PC-9 (cell line): ENCODE measurements at regions not wholly inside any gene's neighbourhood (a gene's known extent, or its start where the extent isn't known, plus 50 kb on each side); places are given as distances from the start of the nearest gene placed in this dataset.
"Not testable (repeated sequence)": the region's sequence is repeated elsewhere in the genome, so short reads cannot be mapped to it uniquely, and the experiment has no call there.

Experiments used
- BruUV-seq: library from RNA; stranded (reverse); fragments of 400-500 nt; replicated peaks from 2 replicates; lab custom pipeline; 2021; lab: Mats Ljungman, UMichigan
- CTCF ChIA-PET: fragments of 300-600 bp; sonication (Branson Sonifier 250); formaldehyde crosslinking; loops from one replicate; lab custom pipeline; 2022; ENCODE audit warnings: antibody characterized with exemption; lab: Charles Lee
- POLR2A ChIA-PET: fragments of 300-600 bp; sonication (Branson Sonifier 250); formaldehyde crosslinking; loops from one replicate; lab custom pipeline; 2022; ENCODE audit warnings: antibody characterized with exemption; ENCODE audit not compliant: unreplicated experiment; lab: Charles Lee
- DNase-seq, 2 experiments: peaks; one replicate each; pipeline versions ENCODE4 v3.0.0 to v3.0.0-alpha.2; 2015 to 2022; ENCODE audit warnings: mixed read lengths in 1 of 2
- H2AFZ ChIP-seq: fragments of 200-600 bp; sonication (generic); 2 replicates; pipeline ENCODE4 v1.8.1; 2017; ENCODE audit warnings: antibody characterized with exemption
- H3F3A ChIP-seq: fragments of 200-600 bp; sonication (generic); 2 replicates; pipeline ENCODE4 v1.8.1; 2017; ENCODE audit warnings: antibody characterized with exemption, mild to moderate bottlenecking, low read depth; ENCODE audit not compliant: insufficient read depth
- H3K27ac ChIP-seq: fragments of 200-600 bp; sonication (generic); 2 replicates; pipeline ENCODE4 v1.6.1; 2016; ENCODE audit warnings: mixed run types
- H3K27me3 ChIP-seq: fragments of 200-600 bp; sonication (generic); 2 replicates; pipeline ENCODE4 v1.6.1; 2016; ENCODE audit warnings: low read depth, mixed run types; ENCODE audit not compliant: insufficient read depth
- H3K36me3 ChIP-seq: fragments of 200-600 bp; sonication (generic); 2 replicates; pipeline ENCODE4 v1.6.1; 2016; ENCODE audit warnings: low read depth, mixed run types
- H3K4me1 ChIP-seq: fragments of 200-600 bp; sonication (generic); replicated peaks from 2 replicates; pipeline ENCODE4 v1.6.1; 2016; ENCODE audit warnings: mixed run types; ENCODE audit not compliant: insufficient read depth
- H3K4me2 ChIP-seq: fragments of 200-600 bp; sonication (generic); 2 replicates; pipeline ENCODE4 v1.6.1; 2017; ENCODE audit warnings: mixed run types
- H3K4me3 ChIP-seq: fragments of 200-600 bp; sonication (generic); 2 replicates; pipeline ENCODE4 v1.6.1; 2016; ENCODE audit warnings: mixed run types
- H3K79me2 ChIP-seq: fragments of 200-600 bp; sonication (generic); 2 replicates; pipeline ENCODE4 v1.6.1; 2017; ENCODE audit warnings: low read depth, mixed run types
- H3K9me2 ChIP-seq: fragments of 200-600 bp; sonication (generic); 2 replicates; pipeline ENCODE4 v1.8.1; 2017; ENCODE audit warnings: mild to moderate bottlenecking; ENCODE audit not compliant: insufficient read depth
- H3K9me3 ChIP-seq: fragments of 200-600 bp; sonication (generic); 2 replicates; pipeline ENCODE4 v1.8.1; 2016; ENCODE audit warnings: low read depth; ENCODE audit not compliant: insufficient read depth
- H4K20me1 ChIP-seq: fragments of 200-600 bp; sonication (generic); 2 replicates; pipeline ENCODE4 v1.8.1; 2017; ENCODE audit not compliant: insufficient read depth
- intact Hi-C: fragments of 100-400 bp; cut with micrococcal nuclease; formaldehyde crosslinking; loops from one replicate; pipeline ENCODE4 v1.10.0; 2022; ENCODE audit not compliant: unreplicated experiment

DNA sequence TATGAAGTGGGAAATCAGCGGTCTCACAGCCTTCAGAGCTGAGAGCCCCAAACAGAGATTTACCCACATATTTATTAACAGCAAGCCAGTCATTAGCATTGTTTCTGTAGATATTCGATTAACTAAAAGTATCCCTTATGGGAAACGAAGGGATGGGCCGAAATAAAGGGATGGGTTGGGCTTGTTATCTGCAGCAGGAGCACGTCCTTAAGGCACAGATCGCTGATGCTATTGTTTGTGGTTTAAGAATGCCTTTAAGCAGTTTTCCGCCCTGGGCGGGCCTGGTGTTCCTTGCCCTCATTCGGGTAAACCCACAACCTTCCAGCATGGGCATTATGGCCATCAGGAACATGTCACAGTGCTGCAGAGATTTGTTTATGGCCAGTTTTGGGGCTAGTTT is 580.3 kb upstream of the CHD1 start:
- BruUV-seq, H3K27me3 ChIP-seq, H3K4me1 ChIP-seq, H3K4me2 ChIP-seq, POLR2A ChIA-PET, H3K9me2 ChIP-seq, H3K36me3 ChIP-seq, H2AFZ ChIP-seq, DNase-seq, CTCF ChIA-PET, H3F3A ChIP-seq, H4K20me1 ChIP-seq, H3K79me2 ChIP-seq, H3K4me3 ChIP-seq, intact Hi-C loops, H3K27ac ChIP-seq, H3K9me3 ChIP-seq: not testable (repeated sequence)

DNA sequence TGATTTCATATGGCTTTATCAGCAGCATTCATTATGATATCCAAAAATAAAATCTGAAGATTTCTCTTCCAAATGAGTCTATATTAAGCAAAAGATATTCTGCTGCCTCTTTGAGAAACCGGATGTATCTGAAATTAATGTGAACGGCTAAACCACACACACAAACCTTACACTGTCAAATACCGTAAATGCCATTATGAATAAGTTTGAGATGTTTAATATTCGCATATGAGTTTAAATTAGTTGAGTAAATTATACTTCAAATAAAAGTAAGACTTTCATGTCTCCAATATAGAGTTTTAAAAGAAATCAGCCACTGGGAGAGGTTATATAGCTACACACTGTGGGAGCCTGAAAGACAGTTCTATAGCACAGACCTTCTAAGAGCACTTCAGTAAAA is 566.6 kb upstream of the CHD1 start:
- POLR2A ChIA-PET, H3K9me2 ChIP-seq, H3K79me2 ChIP-seq, CTCF ChIA-PET, DNase-seq, H3K9me3 ChIP-seq, H3K36me3 ChIP-seq, BruUV-seq, H3K27ac ChIP-seq, H3K27me3 ChIP-seq, H3K4me3 ChIP-seq, H3K4me2 ChIP-seq, H3K4me1 ChIP-seq, H4K20me1 ChIP-seq, intact Hi-C loops, H2AFZ ChIP-seq, H3F3A ChIP-seq: not testable (repeated sequence)

DNA sequence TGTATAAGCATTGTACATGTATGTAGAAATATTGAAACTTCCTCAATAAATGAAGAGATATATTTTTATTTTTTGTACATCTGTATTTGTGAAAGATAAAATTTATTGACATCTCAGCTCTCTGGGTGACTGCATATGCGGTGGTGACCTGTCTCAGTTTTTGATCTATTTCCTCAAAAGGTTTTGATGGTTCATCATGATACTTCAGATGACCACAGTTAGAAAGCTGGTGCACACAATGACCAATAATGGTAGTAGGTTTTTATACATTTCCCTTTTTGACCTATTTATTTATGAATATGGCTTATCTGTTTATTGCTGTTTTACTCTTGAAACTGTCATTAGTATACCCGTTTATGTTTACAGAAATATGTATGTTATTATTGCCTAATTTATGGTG is 549.6 kb upstream of the CHD1 start:
- H3K27ac ChIP-seq, H3K9me2 ChIP-seq, H3K4me3 ChIP-seq, POLR2A ChIA-PET, BruUV-seq, H3K36me3 ChIP-seq, intact Hi-C loops, H3K27me3 ChIP-seq, H3K79me2 ChIP-seq, DNase-seq, H4K20me1 ChIP-seq, H3F3A ChIP-seq, H3K9me3 ChIP-seq, CTCF ChIA-PET, H3K4me2 ChIP-seq, H3K4me1 ChIP-seq, H2AFZ ChIP-seq: not testable (repeated sequence)

DNA sequence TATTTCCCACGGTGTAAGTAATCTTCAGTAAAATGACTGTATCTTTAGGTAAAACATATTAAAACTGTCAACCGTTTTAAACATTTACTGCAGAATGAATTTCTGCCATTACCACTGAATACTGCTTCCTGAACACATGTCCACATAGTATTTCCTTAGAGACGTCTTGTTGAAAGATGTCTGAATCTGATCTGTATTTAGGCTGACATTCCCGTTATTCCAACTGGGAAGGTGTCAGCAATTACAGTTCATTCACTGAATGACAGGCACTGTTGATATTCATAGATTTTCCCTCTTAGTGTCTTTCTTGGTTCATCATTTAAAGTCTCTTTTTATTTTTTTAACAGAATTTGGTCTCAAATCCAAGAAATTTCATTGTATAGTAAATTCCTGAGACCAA is 544.5 kb upstream of the CHD1 start:
- H3K79me2 ChIP-seq, H3K4me1 ChIP-seq, H3K4me3 ChIP-seq, DNase-seq, H3K27ac ChIP-seq, H3F3A ChIP-seq, CTCF ChIA-PET, H3K4me2 ChIP-seq, H4K20me1 ChIP-seq, BruUV-seq, POLR2A ChIA-PET, H3K9me3 ChIP-seq, H3K27me3 ChIP-seq, H3K36me3 ChIP-seq, H2AFZ ChIP-seq, H3K9me2 ChIP-seq, intact Hi-C loops: not testable (repeated sequence)

DNA sequence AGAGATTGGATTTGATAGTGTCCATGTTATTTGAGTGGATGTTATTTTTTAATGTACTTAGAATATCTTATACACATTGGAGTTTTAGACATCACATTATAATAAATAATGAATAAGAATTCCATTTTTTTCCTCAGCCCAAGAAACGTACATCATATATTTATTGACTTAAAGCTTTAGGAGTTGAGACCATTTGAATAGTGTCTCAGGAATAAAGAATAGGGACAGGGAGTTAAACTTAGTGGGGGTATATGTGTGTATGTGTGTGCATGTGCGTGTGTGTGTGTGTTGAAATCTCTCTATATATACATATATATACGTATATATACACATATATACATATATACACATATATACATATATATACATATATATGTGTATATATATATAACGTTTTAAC is 542.9 kb upstream of the CHD1 start:
- H3K27me3 ChIP-seq, BruUV-seq, H3K4me2 ChIP-seq, H3F3A ChIP-seq, intact Hi-C loops, DNase-seq, H4K20me1 ChIP-seq, H3K4me3 ChIP-seq, POLR2A ChIA-PET, H3K36me3 ChIP-seq, H3K9me3 ChIP-seq, H3K4me1 ChIP-seq, H3K9me2 ChIP-seq, H3K79me2 ChIP-seq, H3K27ac ChIP-seq, CTCF ChIA-PET, H2AFZ ChIP-seq: not testable (repeated sequence)

DNA sequence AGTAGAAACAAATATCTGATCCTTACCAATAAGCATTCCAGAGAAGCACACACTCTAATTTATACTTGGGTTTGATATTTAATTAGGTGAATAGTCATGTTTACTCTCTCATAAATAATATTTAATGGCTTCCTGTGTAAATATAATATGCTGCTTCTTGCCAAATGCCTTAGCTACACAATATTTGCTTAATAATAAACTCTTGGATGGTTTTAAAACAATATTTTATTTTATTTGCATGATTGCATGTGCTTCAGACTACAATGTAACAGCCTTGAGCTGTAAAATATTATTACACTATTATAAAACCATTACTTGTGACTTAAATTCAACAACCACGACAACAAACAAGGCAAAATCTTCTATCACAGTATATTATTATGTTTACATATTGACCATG is 542.4 kb upstream of the CHD1 start:
- H3K36me3 ChIP-seq, H3F3A ChIP-seq, H3K4me3 ChIP-seq, H3K4me2 ChIP-seq, CTCF ChIA-PET, H3K27ac ChIP-seq, H3K9me2 ChIP-seq, H3K9me3 ChIP-seq, BruUV-seq, DNase-seq, intact Hi-C loops, POLR2A ChIA-PET, H3K27me3 ChIP-seq, H3K79me2 ChIP-seq, H3K4me1 ChIP-seq, H2AFZ ChIP-seq, H4K20me1 ChIP-seq: not testable (repeated sequence)

DNA sequence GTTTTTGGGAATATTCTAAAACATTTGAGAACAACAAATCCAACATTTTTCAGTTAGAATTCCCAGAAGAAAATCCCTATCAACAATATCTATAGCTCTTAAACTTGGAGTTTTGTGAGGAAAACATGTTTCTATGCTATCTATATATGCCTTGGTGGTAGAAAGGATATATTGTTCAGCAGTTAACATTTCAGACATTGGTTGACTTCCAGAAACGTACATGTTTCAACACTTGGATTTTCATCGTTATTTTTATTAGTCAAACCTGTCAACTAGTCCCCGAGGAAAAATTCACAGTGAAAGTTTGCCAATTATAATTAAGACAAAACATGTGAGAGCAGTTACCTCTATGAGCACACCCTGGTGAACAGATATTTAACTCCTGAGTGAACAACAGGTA is 541.8 kb upstream of the CHD1 start:
- intact Hi-C loops, H3K36me3 ChIP-seq, H3K4me1 ChIP-seq, H3K9me3 ChIP-seq, H3K79me2 ChIP-seq, H2AFZ ChIP-seq, H4K20me1 ChIP-seq, DNase-seq, H3K4me3 ChIP-seq, H3K27ac ChIP-seq, H3F3A ChIP-seq, H3K27me3 ChIP-seq, BruUV-seq, CTCF ChIA-PET, POLR2A ChIA-PET, H3K9me2 ChIP-seq, H3K4me2 ChIP-seq: not testable (repeated sequence)
